HCT116 (cell line): ENCODE measurements at regions not wholly inside any gene's neighbourhood (a gene's known extent, or its start where the extent isn't known, plus 50 kb on each side); places are given as distances from the start of the nearest gene placed in this dataset.

Experiments used
- ATAC-seq: fragments of 200-7000 bp; cut with Tn5 transposase; 2 replicates; pipeline ENCODE4 v1.9.1; 2020; ENCODE audit warnings: mild to moderate bottlenecking, moderate library complexity
- BruUV-seq: library from RNA; stranded (reverse); fragments of 400-500 nt; replicated peaks from 2 replicates; lab custom pipeline; 2021; lab: Mats Ljungman, UMichigan
- CTCF ChIA-PET: fragments of 300-600 bp; sonication (Branson Sonifier 250); formaldehyde crosslinking; loops from one replicate; lab custom pipeline; 2021; ENCODE audit warnings: antibody characterized with exemption; lab: Charles Lee
- POLR2A ChIA-PET: fragments of 300-600, 350-600 bp; sonication (Branson Sonifier 250); formaldehyde crosslinking; loops from one replicate; lab custom pipeline; 2021; ENCODE audit warnings: antibody characterized with exemption; lab: Charles Lee
- RAD21 ChIA-PET, 2 experiments: fragments of 300-600 bp; sonication (Branson Sonifier 250); formaldehyde crosslinking; loops; one replicate each; lab custom pipeline; 2023; ENCODE audit warnings: low total read pairs in 2 of 2; ENCODE audit not compliant: uncharacterized antibody in 2 of 2, unreplicated experiment in 2 of 2, low non-redundant PET in 1 of 2; lab: Charles Lee
- DNase-seq: peaks from one replicate; pipeline ENCODE4 v3.0.0-alpha.2; 2010; ENCODE audit warnings: low read depth, low spot score
- H2AFZ ChIP-seq: fragments of 200-600 bp; shearing (Covaris generic), sonication (generic); 2 replicates; pipeline ENCODE4 v1.6.1; 2017; ENCODE audit warnings: low read depth, mixed run types, mixed read lengths, antibody characterized with exemption, low read length; ENCODE audit not compliant: poor library complexity, severe bottlenecking
- H3K27ac ChIP-seq: 2 replicates; pipeline ENCODE4 v1.5.1; 2012; ENCODE audit warnings: low read depth, low read length
- H3K27me3 ChIP-seq: fragments of 200-600 bp; sonication (generic); 2 replicates; pipeline ENCODE4 v1.6.1; 2016; ENCODE audit warnings: mixed run types, low read length, mixed read lengths; ENCODE audit not compliant: insufficient read depth
- H3K36me3 ChIP-seq, 2 experiments: fragments of 200-500 bp in 1 of 2; fragments of 200-600 bp in 1 of 2; sonication (Bioruptor generic) in 1 of 2; sonication (generic) in 1 of 2; 2 replicates each; pipeline versions ENCODE4 v1.5.1 to v1.6.1; 2014 to 2016; ENCODE audit warnings: low read length in 2 of 2, inconsistent platforms in 1 of 2, mixed read lengths in 1 of 2, mixed run types in 1 of 2; ENCODE audit not compliant: insufficient read depth in 2 of 2, control insufficient read depth in 1 of 2
- H3K4me1 ChIP-seq, 2 experiments: fragments of 200-600 bp in 1 of 2; sonication (generic) in 1 of 2; 2 replicates each; pipeline versions ENCODE4 v1.5.1 to v1.6.1; 2012 to 2017; ENCODE audit warnings: low read length in 2 of 2, inconsistent platforms in 1 of 2, mild to moderate bottlenecking in 1 of 2, mixed read lengths in 1 of 2, mixed run types in 1 of 2, moderate library complexity in 1 of 2; ENCODE audit not compliant: insufficient read depth in 2 of 2, control insufficient read depth in 1 of 2
- H3K4me2 ChIP-seq: fragments of 200-600 bp; sonication (generic); 2 replicates; pipeline ENCODE4 v1.6.1; 2017; ENCODE audit warnings: mixed run types, low read length, mixed read lengths
- H3K4me3 ChIP-seq, 2 experiments: fragments of 200-600 bp in 1 of 2; sonication (generic) in 1 of 2; replicated peaks in 1 of 2; 2 replicates each; pipeline ENCODE4 v1.5.1; 2011 to 2016; ENCODE audit warnings: low read length in 2 of 2, control low read depth in 1 of 2, low read depth in 1 of 2, mild to moderate bottlenecking in 1 of 2, mixed read lengths in 1 of 2, mixed run types in 1 of 2
- H3K79me2 ChIP-seq: fragments of 200-600 bp; sonication (generic); 2 replicates; pipeline ENCODE4 v1.6.1; 2017; ENCODE audit warnings: mild to moderate bottlenecking, mixed run types, low read length, moderate library complexity, mixed read lengths; ENCODE audit not compliant: insufficient read depth
- H3K9ac ChIP-seq: fragments of 200-600 bp; sonication (generic); 2 replicates; pipeline ENCODE4 v1.6.1; 2016; ENCODE audit warnings: low read length, mixed read lengths
- H3K9me2 ChIP-seq: fragments of 200-600 bp; sonication (generic), shearing (Covaris generic); 2 replicates; pipeline ENCODE4 v1.6.1; 2017; ENCODE audit warnings: mixed run types, mild to moderate bottlenecking, moderate library complexity; ENCODE audit not compliant: insufficient read depth
- H3K9me3 ChIP-seq, 2 experiments: fragments of 200-500 bp in 1 of 2; fragments of 200-600 bp in 1 of 2; sonication (Bioruptor generic) in 1 of 2; sonication (generic) in 1 of 2; 2 replicates each; pipeline ENCODE4 v1.6.1; 2014 to 2017; ENCODE audit warnings: low read length in 2 of 2, mixed read lengths in 2 of 2, inconsistent platforms in 1 of 2, low read depth in 1 of 2, mild to moderate bottlenecking in 1 of 2, mixed run types in 1 of 2, moderate library complexity in 1 of 2; ENCODE audit not compliant: control insufficient read depth in 1 of 2, insufficient read depth in 1 of 2
- H4K20me1 ChIP-seq: fragments of 200-600 bp; sonication (generic), shearing (Covaris generic); 2 replicates; pipeline ENCODE4 v1.6.1; 2017; ENCODE audit warnings: mixed run types, mild to moderate bottlenecking, moderate library complexity; ENCODE audit not compliant: insufficient read depth
- ATF3 ChIP-seq: IDR thresholded peaks from 2 replicates; pipeline ENCODE4 v1.6.1; 2012
- CBX3 ChIP-seq: IDR thresholded peaks from 2 replicates; pipeline ENCODE4 v1.6.1; 2012; ENCODE audit warnings: low read depth
- CEBPB ChIP-seq: IDR thresholded peaks from 2 replicates; pipeline ENCODE4 v1.6.1; 2012; ENCODE audit warnings: low read depth
- CTCF ChIP-seq, 3 experiments: fragments of 200-600 bp in 1 of 3; sonication (generic) in 1 of 3; IDR thresholded peaks in 2 of 3; conservative IDR thresholded peaks in 1 of 3; 2 replicates each; pipeline ENCODE4 v1.5.1; 2012 to 2017; ENCODE audit warnings: low read depth in 2 of 3, low read length in 2 of 3, antibody characterized with exemption in 1 of 3, borderline replicate concordance in 1 of 3, control low read depth in 1 of 3, mild to moderate bottlenecking in 1 of 3, mixed read lengths in 1 of 3, mixed run types in 1 of 3, moderate library complexity in 1 of 3; ENCODE audit not compliant: insufficient read depth in 1 of 3
- EGR1 ChIP-seq: IDR thresholded peaks from 2 replicates; pipeline ENCODE4 v1.6.1; 2012; ENCODE audit warnings: low read depth
- ELF1 ChIP-seq: IDR thresholded peaks from 2 replicates; pipeline ENCODE4 v1.6.1; 2012; ENCODE audit warnings: low read depth, borderline replicate concordance
- EZH2phosphoT487 ChIP-seq: fragments of 200-600 bp; IDR thresholded peaks from 2 replicates; pipeline ENCODE4 v1.6.1; 2018; ENCODE audit warnings: antibody characterized with exemption, borderline replicate concordance
- FOSL1 ChIP-seq: IDR thresholded peaks from 2 replicates; pipeline ENCODE4 v1.6.1; 2012; ENCODE audit warnings: low read depth
- JUND ChIP-seq: IDR thresholded peaks from 2 replicates; pipeline ENCODE4 v1.6.1; 2012
- MAX ChIP-seq: IDR thresholded peaks from 2 replicates; pipeline ENCODE4 v1.6.1; 2012
- POLR2A ChIP-seq: IDR thresholded peaks from 2 replicates; pipeline ENCODE4 v1.7.0; 2011; ENCODE audit warnings: borderline replicate concordance; ENCODE audit not compliant: insufficient read depth, insufficient read length; ENCODE audit errors: extremely low read depth
- POLR2AphosphoS5 ChIP-seq: IDR thresholded peaks from 2 replicates; pipeline ENCODE4 v1.6.1; 2011; ENCODE audit warnings: mild to moderate bottlenecking, low read depth, low read length, moderate library complexity
- RAD21 ChIP-seq: IDR thresholded peaks from 2 replicates; pipeline ENCODE4 v1.6.1; 2012; ENCODE audit warnings: low read depth, mild to moderate bottlenecking
- REST ChIP-seq: IDR thresholded peaks from 2 replicates; pipeline ENCODE4 v1.6.1; 2012; ENCODE audit warnings: low read depth
- SIN3A ChIP-seq: IDR thresholded peaks from 2 replicates; pipeline ENCODE4 v1.6.1; 2012; ENCODE audit warnings: low read depth
- SP1 ChIP-seq: IDR thresholded peaks from 2 replicates; pipeline ENCODE4 v1.6.1; 2012; ENCODE audit warnings: low read depth
- SRF ChIP-seq: IDR thresholded peaks from 2 replicates; pipeline ENCODE4 v1.6.1; 2012; ENCODE audit warnings: low read depth
- YY1 ChIP-seq: IDR thresholded peaks from 2 replicates; pipeline ENCODE4 v1.6.1; 2011; ENCODE audit warnings: low read length, low read depth, moderate library complexity, mild to moderate bottlenecking; ENCODE audit not compliant: insufficient replicate concordance; ENCODE audit errors: extremely low read depth
- ZFX ChIP-seq: fragments of 450-650 bp; IDR thresholded peaks from 2 replicates; pipeline ENCODE4 v1.6.1; 2017
- intact Hi-C: fragments of 100-400 bp; cut with micrococcal nuclease; formaldehyde crosslinking; loops from 2 replicates; pipeline ENCODE4 v1.10.0; 2022

- TF ChIP-seq POLR2AphosphoS5 (no peak), SP1 (no peak), JUND (no peak), EGR1 (no peak), EZH2phosphoT487 (no peak), POLR2A (no peak), CBX3 (no peak), FOSL1 (no peak), MAX (no peak), SRF (no peak), CEBPB (no peak), ZFX (no peak)
- TF ChIP-seq, all 23 proteins: peak for 0
These were observed 163.2 kb upstream of the HMCN1 start (continued) for GRCh38 chr1:185570962-185571361.

GRCh38 chr1:185568155-185569123 lies 165.8 kb upstream of the HMCN1 start:
- ATAC-seq, result no peak
- TF ChIP-seq JUND, result no peak
- no peak for TF ChIP-seq SIN3A
- no peak for TF ChIP-seq POLR2AphosphoS5
- TF ChIP-seq EZH2phosphoT487, result no peak
- TF ChIP-seq EGR1, result no peak
- TF ChIP-seq POLR2A, result no peak
- no peak for TF ChIP-seq SRF
- no peak for TF ChIP-seq CEBPB
- TF ChIP-seq CBX3, result no peak
- TF ChIP-seq YY1, result no peak
- no peak for TF ChIP-seq ELF1
- no peak for TF ChIP-seq RAD21
- no peak for TF ChIP-seq ZFX
- TF ChIP-seq REST, result no peak
- no peak for TF ChIP-seq ATF3
- TF ChIP-seq FOSL1, result no peak
- no peak for TF ChIP-seq CTCF (IDR thresholded peaks at IDR 0.05 in 2 of 3, conservative IDR thresholded peaks at IDR 0.05 in 1 of 3; ENCODE audit: borderline replicate concordance in 1 of 3, insufficient read depth in 1 of 3, low read depth in 2 of 3, low read length in 2 of 3)

More at GRCh38 chr1:185568155-185569123, 165.8 kb upstream of the HMCN1 start:
- H3K9me2 ChIP-seq, result no peaks in the 10 kb centered on the region
- intact Hi-C loops, result no loop called here
- POLR2A ChIA-PET, result no interaction called here
- no peak overlapping the region for H3K4me3 ChIP-seq
- no peak overlapping the region for H3K4me2 ChIP-seq
- no peaks in the 10 kb centered on the region for H3K27me3 ChIP-seq
- RAD21 ChIA-PET, result no interaction called here
- H3K4me1 ChIP-seq, result peaks cover 0 to 6% of the 10 kb centered on the region in 2 experiments; a peak in 1 of 4 replicates
- no peak overlapping the region for H2AFZ ChIP-seq
- CTCF ChIA-PET, result no interaction called here
- H3K9ac ChIP-seq, result no peak overlapping the region
- H3K79me2 ChIP-seq, result no peaks in the 10 kb centered on the region
- H3K9me3 ChIP-seq, result no peaks in the 10 kb centered on the region
- H4K20me1 ChIP-seq, result no peaks in the 10 kb centered on the region
- H3K36me3 ChIP-seq, result no peaks in the 10 kb centered on the region
- DNase-seq, result no peak
- H3K27ac ChIP-seq, result no peak overlapping the region
- BruUV-seq, result no TSS peak
